Stimulated activated CD4-positive, alpha-beta T cell treated with anti-CD3 and anti-CD28 coated beads, Interleukin-12 subunit alpha, Interleukin-12 subunit beta, amount 100 ng/mL, for 48 hours (primary cell): ENCODE measurements at regions not wholly inside any gene's neighbourhood (a gene's known extent, or its start where the extent isn't known, plus 50 kb on each side); places are given as distances from the start of the nearest gene placed in this dataset.
"Not testable (repeated sequence)": the region's sequence is repeated elsewhere in the genome, so short reads cannot be mapped to it uniquely, and the experiment has no call there.

Experiments
- DNase-seq, 3 donors: peaks; one replicate each; pipeline ENCODE4 v3.0.0-alpha.2; 2020; ENCODE audit warnings: low read depth in 2 of 3, low spot score in 1 of 3

DNA sequence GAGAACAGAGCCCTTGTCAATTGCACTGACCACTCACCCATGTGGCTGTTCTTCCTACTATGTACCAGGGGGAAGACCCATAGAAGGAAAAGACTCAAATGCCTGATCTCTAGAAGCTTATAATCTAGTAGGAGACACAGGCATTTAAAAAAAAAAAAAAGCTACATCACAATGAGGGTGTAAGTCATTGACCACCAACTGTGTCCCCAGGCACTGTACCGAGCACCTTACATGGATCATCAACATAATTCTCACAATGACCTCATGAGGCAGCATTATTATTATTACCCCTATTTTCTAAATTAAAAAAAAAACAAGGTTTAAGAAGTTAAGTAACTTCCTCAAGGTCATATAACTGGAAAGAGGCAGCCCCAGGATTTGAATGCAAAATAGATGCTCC is 247.4 kb downstream of the SHOX2 start:
- DNase-seq, result no peak

DNA sequence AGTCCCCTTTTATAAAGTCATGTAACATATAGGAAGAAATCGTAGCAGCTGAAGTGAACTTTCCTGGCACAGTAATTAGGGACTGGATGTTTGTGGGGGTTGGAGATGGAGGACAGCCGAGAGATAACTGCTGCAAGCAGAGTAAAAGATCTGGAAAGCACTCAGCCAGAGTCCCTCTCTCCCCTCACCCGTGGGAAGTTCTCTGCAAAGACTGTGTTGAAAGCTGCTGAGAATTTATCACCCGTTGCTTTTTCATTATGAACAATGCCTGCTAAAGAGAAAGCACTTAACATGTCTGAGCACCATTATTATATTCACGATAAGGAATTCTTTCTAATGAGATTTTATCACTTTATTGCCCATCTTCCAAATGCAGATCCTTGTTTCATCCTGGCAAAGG is 248.8 kb downstream of the SHOX2 start:
- DNase-seq, result no peak

DNA sequence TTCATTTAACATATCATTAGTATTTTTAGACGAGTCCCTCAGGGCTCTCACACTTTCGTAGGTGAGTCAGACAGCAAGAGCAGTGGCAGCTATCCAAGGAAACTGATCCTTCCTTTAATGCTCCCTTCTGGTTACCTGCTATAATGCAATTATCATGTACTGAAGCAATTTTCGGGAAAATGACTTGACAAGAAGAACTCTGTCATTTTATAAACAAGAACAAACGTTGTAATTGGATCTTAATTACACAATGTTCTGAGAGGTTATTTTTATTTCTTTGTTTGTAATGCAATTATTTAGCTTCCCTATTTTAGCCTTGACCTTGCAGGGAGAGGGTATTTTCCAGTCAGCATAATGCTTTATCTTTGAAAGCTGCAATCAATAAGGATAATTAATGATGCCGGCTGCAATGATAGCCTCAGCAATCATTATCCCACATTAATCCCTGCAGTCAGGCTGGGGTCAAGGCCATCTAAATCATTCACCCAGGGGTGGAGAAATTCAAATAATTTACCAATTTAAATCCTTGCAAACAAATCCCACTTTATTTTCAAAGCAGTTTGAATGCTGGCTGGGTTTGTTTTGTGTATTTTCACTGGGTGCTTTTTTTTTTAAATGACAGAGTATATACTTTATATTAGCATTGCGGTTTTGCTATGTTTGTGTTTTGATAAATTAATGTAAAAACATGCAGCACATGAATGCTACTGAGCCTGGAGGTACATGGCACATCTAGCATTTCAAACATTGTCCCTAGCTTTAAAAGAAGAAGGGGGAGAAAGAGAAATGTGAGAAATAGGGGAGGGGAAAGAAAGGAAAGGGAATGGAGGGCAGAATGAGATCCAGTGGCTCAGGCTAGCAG is 249.9 kb downstream of the SHOX2 start:
- DNase-seq, result no peak

- DNase-seq, result not testable (repeated sequence)
These were observed 260.4 kb downstream of the SHOX2 start for GRCh38 chr3:157845839-157846238.

GRCh38 chr3:157844800-157845565 is 261.2 kb downstream of the SHOX2 start:
- DNase-seq, result no peak

DNA sequence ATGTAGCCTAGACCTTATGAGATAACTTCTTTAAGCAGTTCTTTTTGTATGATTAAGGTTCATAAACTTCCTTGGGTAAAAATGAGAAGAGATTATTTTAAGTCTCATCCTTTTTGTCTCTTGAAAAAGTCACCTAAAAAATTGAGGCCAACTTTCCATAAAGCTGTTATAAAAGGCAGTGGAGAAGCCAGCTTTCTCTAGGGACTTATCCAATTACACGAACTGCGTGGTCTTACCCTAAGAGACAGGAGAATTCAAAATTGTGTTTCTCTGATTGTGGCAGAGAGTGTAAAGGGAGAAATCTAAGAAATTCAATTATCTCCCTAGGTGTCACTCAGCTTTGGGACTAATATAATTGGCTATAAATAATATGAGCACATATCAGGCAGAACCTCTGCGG is 262.0 kb downstream of the SHOX2 start:
- DNase-seq, result no peak

GRCh38 chr3:157841029-157841428 is 265.2 kb downstream of the SHOX2 start:
- DNase-seq, result no peak

DNA sequence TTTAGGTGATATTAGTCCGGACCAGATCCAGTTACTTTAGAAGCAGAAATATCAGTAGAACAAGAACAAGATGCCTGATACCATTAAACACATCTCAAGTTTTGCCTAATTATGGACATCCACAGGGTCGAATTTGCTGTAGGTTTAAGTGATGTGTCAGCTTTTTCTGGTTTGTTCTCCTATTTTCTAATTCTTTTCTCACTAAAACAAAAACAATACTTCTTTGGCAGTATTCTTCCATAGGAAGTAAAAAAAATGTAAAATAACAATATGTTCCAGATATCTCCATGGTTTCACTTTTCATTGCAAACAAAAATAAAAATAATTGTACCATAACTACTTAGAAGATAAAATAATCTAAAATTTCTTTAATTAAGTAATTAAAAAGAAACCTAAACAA is 265.7 kb downstream of the SHOX2 start:
- no peak for DNase-seq

DNA sequence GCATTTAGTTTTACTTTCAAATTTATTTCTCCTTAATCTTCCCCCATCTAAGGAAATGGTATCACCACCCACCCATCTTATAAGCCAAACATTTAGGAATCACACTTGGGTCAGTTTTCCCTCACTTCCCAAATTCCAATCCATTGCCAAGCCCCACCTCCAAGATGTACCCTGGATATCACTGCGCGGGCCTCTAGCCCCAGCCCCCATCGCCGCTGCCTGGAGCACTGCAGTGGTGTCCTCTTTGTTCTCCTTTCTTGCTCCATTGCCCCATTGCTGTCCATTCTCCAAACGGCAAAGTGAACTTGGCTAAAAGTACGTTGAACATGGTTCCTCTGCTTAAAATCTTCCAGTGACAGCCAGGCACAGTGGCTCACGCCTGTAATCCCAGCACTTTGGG is 267.8 kb downstream of the SHOX2 start:
- no peak for DNase-seq

- no peak for DNase-seq
These were observed 268.9 kb downstream of the SHOX2 start for GRCh38 chr3:157837336-157837735.

- DNase-seq, result no peak
These were observed 270.2 kb downstream of the SHOX2 start for GRCh38 chr3:157836022-157836421.

- DNase-seq, result no peak
These were observed 273.6 kb downstream of the SHOX2 start for GRCh38 chr3:157832588-157832987.

DNA sequence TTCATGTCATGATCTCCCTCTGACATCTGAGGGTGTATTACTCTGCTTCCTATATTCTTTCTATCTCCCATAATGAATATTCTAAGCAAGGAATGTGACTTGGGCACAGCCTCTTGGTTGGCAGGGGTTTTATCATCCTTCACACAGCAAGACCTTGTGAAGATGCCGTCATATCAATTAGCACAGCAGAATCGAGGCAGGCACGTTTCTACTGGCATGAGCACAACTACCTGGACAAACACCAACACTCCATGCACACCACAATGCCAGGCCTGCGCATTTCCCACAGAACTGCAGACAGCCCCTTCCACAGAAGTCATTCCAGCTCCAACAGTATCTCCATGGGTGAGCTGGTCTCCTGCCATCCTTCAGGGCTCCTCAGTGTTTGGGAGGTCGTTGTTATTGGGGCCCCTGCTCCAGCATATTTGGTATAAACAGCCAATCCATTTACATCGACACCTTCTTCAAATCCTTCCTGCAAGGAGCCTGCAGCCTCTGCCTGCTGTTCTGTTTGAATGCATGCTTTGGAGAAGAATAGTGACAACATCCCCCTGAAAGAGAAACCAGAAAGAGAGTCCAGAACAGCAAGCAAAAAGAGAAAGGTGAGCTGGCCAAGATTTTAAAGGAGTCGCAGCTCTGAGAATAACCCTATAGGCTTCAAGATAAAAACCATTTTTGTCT is 275.5 kb downstream of the SHOX2 start:
- DNase-seq, result no peak

GRCh38 chr3:157829786-157830185 is 276.4 kb downstream of the SHOX2 start:
- DNase-seq, result no peak

GRCh38 chr3:157824281-157824680 is 281.9 kb downstream of the SHOX2 start:
- no peak for DNase-seq

GRCh38 chr3:157823050-157823449 is 283.2 kb downstream of the SHOX2 start:
- no peak for DNase-seq

GRCh38 chr3:157820157-157820517 is 286.1 kb downstream of the SHOX2 start:
- no peak for DNase-seq

DNA sequence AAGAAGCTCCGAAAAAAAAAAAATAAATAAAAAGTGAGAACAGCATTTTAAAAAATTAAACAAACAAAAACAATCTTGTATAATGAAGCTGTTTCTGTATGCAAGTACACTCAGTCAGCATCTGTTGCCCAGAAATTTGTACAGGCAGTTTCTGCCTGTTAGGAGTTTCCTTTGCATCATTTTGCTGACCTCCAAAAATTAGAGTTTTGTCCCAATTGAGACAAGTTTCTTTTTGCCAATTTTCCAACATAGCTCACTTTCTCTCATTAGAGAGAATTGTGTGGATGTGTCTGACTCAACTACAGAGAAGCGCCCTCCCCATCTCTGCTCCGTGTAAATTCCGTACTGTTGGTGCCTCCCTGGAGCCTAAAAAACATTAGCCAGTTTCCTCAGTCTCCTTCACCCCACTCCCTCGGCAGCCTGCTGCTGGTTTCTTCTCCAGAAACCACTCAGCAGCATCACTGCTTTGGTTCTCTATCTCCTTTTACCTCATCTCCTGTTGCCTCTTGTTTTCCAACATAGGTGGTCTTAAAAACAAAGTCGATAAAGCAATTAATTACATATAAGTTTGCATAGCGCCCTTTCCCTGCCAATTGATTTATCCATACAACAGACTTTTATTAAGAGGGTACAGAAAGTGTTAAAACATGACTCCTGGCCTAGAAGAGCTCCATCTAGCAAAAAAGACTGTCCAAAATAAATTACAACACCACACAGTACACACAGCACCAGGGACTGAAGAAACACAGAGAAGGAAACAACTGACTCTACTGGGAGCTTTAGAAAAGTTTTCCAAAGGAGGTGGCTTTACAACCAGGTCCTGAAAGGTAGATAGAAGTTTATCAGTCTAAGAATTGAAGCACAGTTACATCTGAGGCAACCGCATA is 286.7 kb downstream of the SHOX2 start:
- DNase-seq, result no peak

DNA sequence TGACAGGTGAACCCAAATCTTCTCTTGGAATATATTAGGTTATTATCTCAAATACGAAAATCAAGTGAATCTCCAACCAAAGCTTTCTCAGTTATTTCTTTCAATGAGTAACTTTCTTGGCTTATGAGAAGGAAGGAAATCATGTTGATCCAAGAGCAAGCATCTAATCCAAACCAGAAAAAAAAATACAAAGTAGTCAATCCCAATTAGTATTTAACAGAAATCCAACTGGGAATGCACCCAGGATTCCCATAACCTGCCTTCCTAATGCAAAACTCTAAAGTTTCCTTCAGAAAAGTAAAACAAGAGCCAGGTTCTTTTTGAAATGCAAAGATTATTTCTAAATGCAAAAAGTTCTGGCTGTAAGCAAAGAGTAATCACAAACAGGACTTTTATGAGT is 289.3 kb downstream of the SHOX2 start:
- DNase-seq, result no peak

DNA sequence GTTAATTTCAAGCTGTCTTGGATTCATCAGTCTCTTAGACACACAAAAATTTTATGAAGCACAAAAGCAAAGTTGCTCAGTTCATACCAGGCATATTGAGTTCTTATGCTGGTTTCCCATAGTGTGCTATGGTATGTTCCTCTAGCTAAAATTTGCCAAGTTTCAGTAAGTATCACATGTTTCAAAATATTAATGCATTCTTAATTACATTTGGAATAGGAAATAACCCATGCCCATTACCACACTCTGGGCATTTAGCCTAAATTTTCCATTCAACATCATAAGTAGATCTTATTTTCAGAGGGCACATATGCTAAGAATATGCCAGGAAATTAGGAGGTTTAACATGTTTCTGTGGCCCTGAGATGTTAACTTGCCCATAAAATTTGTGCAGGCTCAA is 289.9 kb downstream of the SHOX2 start:
- no peak for DNase-seq

DNA sequence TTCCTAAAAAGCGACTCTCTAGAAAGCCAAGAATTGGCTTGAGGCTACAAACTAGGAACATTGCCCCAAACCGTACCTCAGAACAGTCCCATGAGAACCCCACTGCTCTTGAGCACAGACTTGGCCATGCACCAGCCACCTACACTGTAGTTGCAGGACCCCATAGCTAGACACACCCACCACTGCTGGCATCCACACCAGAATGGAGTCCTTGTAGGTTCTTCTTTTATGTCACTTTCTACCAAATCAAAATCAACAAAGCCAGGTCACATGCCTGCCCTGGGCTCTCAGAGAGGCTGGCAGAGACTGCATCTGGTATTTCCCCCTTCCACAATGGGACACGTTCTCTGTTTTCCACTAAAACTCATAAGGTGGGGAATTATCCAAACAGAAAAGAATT is 290.5 kb downstream of the SHOX2 start:
- DNase-seq, result no peak
